ENCODE measurements at regions not wholly inside any gene's neighbourhood (a gene's known extent, or its start where the extent isn't known, plus 50 kb on each side); places are given as distances from the start of the nearest gene placed in this dataset.

- no peak for TF ChIP-seq CTCF (IDR thresholded peaks at IDR 0.05)
- TF ChIP-seq EP300 (IDR thresholded peaks at IDR 0.05): no peak
- no peak for TF ChIP-seq POLR2AphosphoS5 (IDR thresholded peaks at IDR 0.05)
- no peak for TF ChIP-seq POLR2A (IDR thresholded peaks at IDR 0.05)
Observed at GRCh38 chr9:90722071-90722470, 79.4 kb upstream of the DIRAS2 start.
